GM12891 (cell line): ENCODE measurements at regions not wholly inside any gene's neighbourhood (a gene's known extent, or its start where the extent isn't known, plus 50 kb on each side); places are given as distances from the start of the nearest gene placed in this dataset.

Experiments
- PAX5 ChIP-seq: IDR thresholded peaks from 2 replicates; pipeline ENCODE4 v1.6.1; 2011; ENCODE audit warnings: low read length, moderate library complexity, mild to moderate bottlenecking; ENCODE audit not compliant: insufficient read depth, severe bottlenecking
- POLR2A ChIP-seq: IDR thresholded peaks from 2 replicates; pipeline ENCODE4 v1.6.1; 2011; ENCODE audit warnings: low read depth, low read length, control low read depth
- POLR2AphosphoS5 ChIP-seq: IDR thresholded peaks from 2 replicates; pipeline ENCODE4 v1.6.1; 2011; ENCODE audit warnings: low read depth, low read length, control low read depth
- POU2F2 ChIP-seq: IDR thresholded peaks from 2 replicates; pipeline ENCODE4 v1.6.1; 2011; ENCODE audit warnings: low read depth, mild to moderate bottlenecking, control low read depth, low read length, moderate library complexity
- SPI1 ChIP-seq: IDR thresholded peaks from 2 replicates; pipeline ENCODE4 v1.6.1; 2011; ENCODE audit warnings: low read depth, low read length, control low read depth
- TAF1 ChIP-seq: IDR thresholded peaks from 2 replicates; pipeline ENCODE4 v1.6.1; 2011; ENCODE audit warnings: low read depth, low read length, control low read depth

DNA sequence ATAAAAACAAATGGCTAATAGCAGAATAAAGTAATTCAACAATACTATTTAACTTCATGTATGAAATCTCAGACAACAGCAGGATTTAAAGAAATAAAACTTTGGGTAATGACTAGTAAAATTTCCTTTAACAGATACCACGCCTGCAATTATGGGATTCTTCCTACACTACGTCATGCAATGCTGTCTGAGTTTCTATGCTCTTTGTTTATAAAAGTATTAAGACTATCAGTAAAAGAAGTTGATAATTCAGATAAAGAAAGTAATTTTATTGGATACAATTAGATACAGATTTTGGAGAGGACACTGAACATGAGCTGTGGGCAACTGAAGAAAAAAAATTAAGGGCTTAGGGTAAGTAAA is 308.4 kb upstream of the LRFN5 start:
- TF ChIP-seq POLR2A (no peak), SPI1 (no peak), POLR2AphosphoS5 (no peak), TAF1 (no peak), PAX5 (no peak), POU2F2 (no peak)
